Epithelial cell of esophagus (primary cell): ENCODE measurements at regions not wholly inside any gene's neighbourhood (a gene's known extent, or its start where the extent isn't known, plus 50 kb on each side); places are given as distances from the start of the nearest gene placed in this dataset.

ENCODE experiments used
- DNase-seq: peaks from one replicate; pipeline ENCODE4 v3.0.0; 2010; ENCODE audit warnings: low read depth
- H3K4me3 ChIP-seq: 2 replicates; pipeline ENCODE4 v1.5.1; 2011; ENCODE audit warnings: mild to moderate bottlenecking, low read length, control low read depth
- TF ChIP-seq, protein P1 (sequence below): IDR thresholded peaks from 2 replicates; pipeline ENCODE4 v1.5.1; 2011; ENCODE audit warnings: low read depth, mild to moderate bottlenecking, low read length, control low read depth, inconsistent platforms; ENCODE audit not compliant: insufficient read depth; ENCODE audit errors: missing control alignments

DNA sequence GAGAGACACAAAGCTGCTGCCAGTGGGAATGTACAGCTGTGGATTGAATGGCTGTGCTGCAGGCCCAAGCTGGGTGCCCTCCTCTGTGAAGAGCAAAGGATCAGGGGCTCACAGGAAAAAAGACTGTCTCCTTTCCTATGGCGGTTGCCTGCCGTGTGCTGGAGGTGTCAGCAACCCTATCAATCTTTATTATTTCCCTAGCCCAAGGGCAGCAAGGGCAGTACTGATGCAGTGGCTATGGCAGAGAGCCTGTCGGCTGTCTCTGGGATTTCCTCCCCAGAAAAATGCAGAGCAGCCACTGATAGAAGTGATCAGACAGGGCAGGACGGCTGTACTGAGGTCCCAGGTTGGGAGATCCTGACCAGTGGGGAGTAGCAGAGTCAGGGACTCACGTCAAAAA lies 117.3 kb upstream of the CDH12 start:
- no peak for DNase-seq
- TF ChIP-seq, protein P1, sequence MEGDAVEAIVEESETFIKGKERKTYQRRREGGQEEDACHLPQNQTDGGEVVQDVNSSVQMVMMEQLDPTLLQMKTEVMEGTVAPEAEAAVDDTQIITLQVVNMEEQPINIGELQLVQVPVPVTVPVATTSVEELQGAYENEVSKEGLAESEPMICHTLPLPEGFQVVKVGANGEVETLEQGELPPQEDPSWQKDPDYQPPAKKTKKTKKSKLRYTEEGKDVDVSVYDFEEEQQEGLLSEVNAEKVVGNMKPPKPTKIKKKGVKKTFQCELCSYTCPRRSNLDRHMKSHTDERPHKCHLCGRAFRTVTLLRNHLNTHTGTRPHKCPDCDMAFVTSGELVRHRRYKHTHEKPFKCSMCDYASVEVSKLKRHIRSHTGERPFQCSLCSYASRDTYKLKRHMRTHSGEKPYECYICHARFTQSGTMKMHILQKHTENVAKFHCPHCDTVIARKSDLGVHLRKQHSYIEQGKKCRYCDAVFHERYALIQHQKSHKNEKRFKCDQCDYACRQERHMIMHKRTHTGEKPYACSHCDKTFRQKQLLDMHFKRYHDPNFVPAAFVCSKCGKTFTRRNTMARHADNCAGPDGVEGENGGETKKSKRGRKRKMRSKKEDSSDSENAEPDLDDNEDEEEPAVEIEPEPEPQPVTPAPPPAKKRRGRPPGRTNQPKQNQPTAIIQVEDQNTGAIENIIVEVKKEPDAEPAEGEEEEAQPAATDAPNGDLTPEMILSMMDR, result no peak
- no peak overlapping the region for H3K4me3 ChIP-seq

DNA sequence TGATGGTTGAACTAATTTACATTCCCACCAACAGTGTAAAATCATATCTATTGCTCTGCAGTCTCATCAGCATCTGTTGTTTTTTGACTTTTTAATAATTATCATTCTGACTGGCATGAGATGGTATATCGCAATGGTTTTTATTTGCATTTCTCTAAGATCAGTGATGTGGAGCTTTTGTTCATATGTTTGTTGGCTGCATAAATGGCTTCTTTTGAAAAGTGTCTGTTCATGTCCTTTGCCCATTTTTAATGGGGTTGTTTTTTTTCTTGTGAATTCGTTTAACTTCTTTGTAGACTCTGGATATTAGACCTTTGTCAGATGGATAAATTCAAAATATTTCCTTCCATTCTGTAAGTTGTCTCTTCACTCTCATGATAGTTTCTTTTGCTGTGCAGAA lies 115.2 kb upstream of the CDH12 start:
- H3K4me3 ChIP-seq, result no peak overlapping the region
- TF ChIP-seq, protein P1, result no peak
- no peak for DNase-seq

DNA sequence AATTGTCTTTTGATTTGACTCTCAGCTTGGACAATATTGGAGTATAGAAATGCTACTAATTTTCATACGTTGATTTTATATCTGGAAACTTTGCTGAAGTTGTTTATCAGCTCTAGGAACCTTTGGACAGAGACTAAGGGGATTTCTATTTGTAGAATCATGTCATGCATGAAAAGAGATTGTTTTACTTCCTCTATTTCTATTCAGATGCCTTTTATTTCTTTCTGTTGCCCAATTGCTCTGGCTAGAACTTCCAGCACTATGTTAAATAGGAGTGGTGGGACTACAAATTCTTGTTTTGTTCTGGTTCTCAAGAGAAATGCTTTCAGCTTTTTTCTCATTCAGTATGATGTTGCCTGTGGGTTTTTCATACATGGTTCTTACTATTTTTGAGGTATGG lies 112.8 kb upstream of the CDH12 start:
- TF ChIP-seq, protein P1, result no peak
- no peak overlapping the region for H3K4me3 ChIP-seq
- no peak for DNase-seq

- TF ChIP-seq, protein P1, result no peak
- H3K4me3 ChIP-seq, result no peak overlapping the region
- no peak for DNase-seq
These were observed 111.5 kb upstream of the CDH12 start for GRCh38 chr5:22964632-22965031.

DNA sequence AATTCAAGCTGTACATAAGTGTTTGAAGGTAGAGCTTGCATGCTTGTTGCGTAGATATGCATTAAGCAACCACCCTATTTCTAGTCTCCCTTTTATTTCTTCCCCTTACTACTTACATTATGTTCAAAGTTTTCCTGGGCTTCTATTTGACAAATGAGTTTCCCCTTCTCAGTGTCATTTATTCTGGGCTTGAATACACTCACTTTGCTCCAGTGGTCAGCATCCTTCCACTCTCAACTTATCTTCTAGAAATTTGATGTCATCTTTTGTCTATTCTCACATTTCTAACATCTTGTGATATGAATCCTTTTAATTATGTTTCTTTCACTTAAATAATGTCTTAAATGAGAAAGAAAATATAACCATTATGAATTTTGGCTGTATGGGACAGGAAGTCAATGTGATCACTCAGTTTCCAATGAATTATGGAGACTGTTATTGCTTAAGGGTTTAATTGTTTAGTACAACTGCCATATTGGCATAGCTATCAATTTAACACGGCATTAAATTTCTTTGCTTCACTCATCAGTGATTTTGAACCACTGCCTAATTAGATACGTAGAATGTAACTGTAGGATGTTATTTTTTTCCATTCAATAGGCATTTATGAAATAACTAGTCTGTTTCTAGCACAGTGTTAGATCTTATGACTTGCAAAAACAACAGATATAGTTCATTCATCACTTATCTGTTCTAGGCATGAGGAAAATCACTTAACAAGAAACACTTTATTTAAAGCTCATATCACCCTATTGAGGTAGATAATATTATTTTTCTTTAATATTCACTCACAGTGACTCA lies 105.5 kb upstream of the CDH12 start:
- no peak for DNase-seq
- TF ChIP-seq, protein P1, result no peak

DNA sequence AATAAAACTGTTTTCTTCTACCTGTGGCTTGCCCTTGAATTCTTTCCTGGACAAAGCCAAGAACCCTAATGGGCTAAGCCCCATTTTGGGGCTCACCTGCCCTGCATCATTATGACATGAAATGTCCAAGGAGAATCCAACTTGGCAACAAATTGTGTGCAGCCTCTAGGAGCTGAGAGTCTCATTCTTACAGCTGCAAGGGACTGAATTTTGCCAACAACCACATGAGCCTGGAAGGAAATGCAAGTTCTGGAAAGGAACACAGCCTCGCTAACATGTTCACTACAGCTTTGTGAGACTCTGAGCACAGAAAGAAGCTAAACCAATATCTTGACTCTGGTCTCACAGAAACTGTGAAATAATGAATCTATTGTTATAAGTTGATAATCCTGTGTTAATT lies 94.8 kb upstream of the CDH12 start:
- no peak for DNase-seq
- no peak overlapping the region for H3K4me3 ChIP-seq
- TF ChIP-seq, protein P1, result no peak

More for the DNA sequence above, 105.5 kb upstream of the CDH12 start:
- H3K4me3 ChIP-seq, result no peak overlapping the region

GRCh38 chr5:22938362-22938761 lies 85.2 kb upstream of the CDH12 start:
- DNase-seq, result no peak
- H3K4me3 ChIP-seq, result no peak overlapping the region
- TF ChIP-seq, protein P1, result no peak
